Stomach (tissue), 8 donors: ENCODE measurements at regions not wholly inside any gene's neighbourhood (a gene's known extent, or its start where the extent isn't known, plus 50 kb on each side); places are given as distances from the start of the nearest gene placed in this dataset.
"Not testable (repeated sequence)": the region's sequence is repeated elsewhere in the genome, so short reads cannot be mapped to it uniquely, and the experiment has no call there.

Experiments
- DNase-seq, 2 donors: peaks; one replicate each; pipeline versions ENCODE4 v3.0.0 to v3.0.0-alpha.2; 2013 to 2019
- H3K27ac ChIP-seq, 5 donors: fragments of 200-600 bp in 4 of 5; sonication (generic) in 4 of 5; one replicate each; pipeline ENCODE4 v1.5.1; 2013 to 2019; ENCODE audit warnings: mild to moderate bottlenecking in 1 of 5, moderate library complexity in 1 of 5
- H3K27me3 ChIP-seq, 3 donors: fragments of 200-600 bp; sonication (generic); one replicate each; pipeline ENCODE4 v1.5.1; 2017 to 2019; ENCODE audit warnings: mixed run types in 1 of 3
- H3K36me3 ChIP-seq, 4 donors: fragments of 200-600 bp; sonication (generic); 1 replicate in 3 of 4; 2 replicates in 1 of 4; pipeline ENCODE4 v1.5.1; 2016 to 2019
- H3K4me1 ChIP-seq, 4 donors: fragments of 200-600 bp; sonication (generic); one replicate each; pipeline ENCODE4 v1.5.1; 2016 to 2019
- H3K4me3 ChIP-seq, 4 donors: fragments of 200-600 bp; sonication (generic) in 3 of 4; one replicate each; pipeline ENCODE4 v1.5.1; 2016 to 2019; ENCODE audit warnings: mild to moderate bottlenecking in 1 of 4
- H3K9me3 ChIP-seq, 4 donors: fragments of 200-600 bp; sonication (generic); one replicate each; pipeline ENCODE4 v1.5.1; 2016 to 2019
- EP300 ChIP-seq: sonication (generic); formaldehyde crosslinking; IDR thresholded peaks from one replicate; pipeline ENCODE4 v1.6.1; 2017; ENCODE audit warnings: antibody characterized with exemption
- POLR2A ChIP-seq, 4 donors: fragments of 450-650 bp; IDR thresholded peaks; one replicate each; pipeline ENCODE4 v1.6.1; 2016; ENCODE audit warnings: antibody characterized with exemption in 4 of 4, control low read depth in 2 of 4, mild to moderate bottlenecking in 1 of 4, moderate library complexity in 1 of 4
- POLR2AphosphoS5 ChIP-seq, 3 donors: sonication (generic); formaldehyde crosslinking; IDR thresholded peaks; one replicate each; pipeline ENCODE4 v1.6.1; 2016; ENCODE audit warnings: antibody characterized with exemption in 3 of 3
- WGBS, 5 donors: extraction: QIAGEN DNeasy Blood & Tissue Kit in 3 of 5; methylation state at CpG; one replicate each; pipeline versions ENCODE4 v1.1.5 to v1.1.7; 2013 to 2018; 5-methylcytosine and 5-hydroxymethylcytosine counted together
- intact Hi-C: fragments of 100-400 bp; cut with DNase I; formaldehyde crosslinking; loops from one replicate; pipeline ENCODE4 v1.15.1; 2023; ENCODE audit warnings: low total_unique reads
- TF ChIP-seq, protein P1 (sequence below), 7 experiments: fragments of 450-650 bp in 4 of 7; fragments of 200-600 bp in 3 of 7; sonication (generic) in 3 of 7; IDR thresholded peaks; one replicate each; pipeline ENCODE4 v1.5.1; 2016 to 2019; ENCODE audit warnings: antibody characterized with exemption in 7 of 7, control low read depth in 2 of 7, mild to moderate bottlenecking in 1 of 7
- donor health status: healthy with polysubstance abuse.
- donor health status: Bipolar disorder and iron deficiency.
- donor health status: healthy.

DNA sequence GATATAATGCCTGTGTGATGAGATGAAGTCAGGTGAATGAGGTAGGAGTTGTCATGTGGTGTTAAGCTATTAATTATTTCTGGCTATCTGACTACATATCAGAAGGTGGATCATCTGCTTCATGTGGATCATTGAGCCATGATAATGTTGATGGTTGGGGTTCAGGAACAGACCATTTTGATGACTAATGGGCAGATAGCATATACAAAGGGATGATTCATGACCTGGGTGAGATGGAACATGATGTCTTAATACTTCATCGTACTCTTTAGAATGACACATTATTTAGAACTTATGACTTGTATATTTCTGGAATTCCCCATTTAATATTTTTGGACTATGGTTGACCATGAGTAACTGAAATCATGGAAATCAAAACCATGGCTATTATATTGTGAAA lies 155.1 kb downstream of the OR13A1 start:
- Histone ChIP-seq H3K27me3 (no peaks in the 10 kb centered on the region), H3K36me3 (no peaks in the 10 kb centered on the region), H3K9me3 (no peaks in the 10 kb centered on the region), H3K4me1 (no peaks in the 10 kb centered on the region), H3K4me3 (no peak overlapping the region), H3K27ac (no peak overlapping the region)
- WGBS, 5 donors = 71 to 83% (median 74%) methylated on average over 1 of the region's 1 CpG
- intact Hi-C loops = no loop called here
- TF ChIP-seq, protein P1, sequence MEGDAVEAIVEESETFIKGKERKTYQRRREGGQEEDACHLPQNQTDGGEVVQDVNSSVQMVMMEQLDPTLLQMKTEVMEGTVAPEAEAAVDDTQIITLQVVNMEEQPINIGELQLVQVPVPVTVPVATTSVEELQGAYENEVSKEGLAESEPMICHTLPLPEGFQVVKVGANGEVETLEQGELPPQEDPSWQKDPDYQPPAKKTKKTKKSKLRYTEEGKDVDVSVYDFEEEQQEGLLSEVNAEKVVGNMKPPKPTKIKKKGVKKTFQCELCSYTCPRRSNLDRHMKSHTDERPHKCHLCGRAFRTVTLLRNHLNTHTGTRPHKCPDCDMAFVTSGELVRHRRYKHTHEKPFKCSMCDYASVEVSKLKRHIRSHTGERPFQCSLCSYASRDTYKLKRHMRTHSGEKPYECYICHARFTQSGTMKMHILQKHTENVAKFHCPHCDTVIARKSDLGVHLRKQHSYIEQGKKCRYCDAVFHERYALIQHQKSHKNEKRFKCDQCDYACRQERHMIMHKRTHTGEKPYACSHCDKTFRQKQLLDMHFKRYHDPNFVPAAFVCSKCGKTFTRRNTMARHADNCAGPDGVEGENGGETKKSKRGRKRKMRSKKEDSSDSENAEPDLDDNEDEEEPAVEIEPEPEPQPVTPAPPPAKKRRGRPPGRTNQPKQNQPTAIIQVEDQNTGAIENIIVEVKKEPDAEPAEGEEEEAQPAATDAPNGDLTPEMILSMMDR (IDR thresholded peaks at IDR 0.05) = no peak
- TF ChIP-seq POLR2AphosphoS5 (IDR thresholded peaks at IDR 0.05) (no peak), POLR2A (IDR thresholded peaks at IDR 0.05) (no peak), EP300 (no peak)
- no peak for DNase-seq

DNA sequence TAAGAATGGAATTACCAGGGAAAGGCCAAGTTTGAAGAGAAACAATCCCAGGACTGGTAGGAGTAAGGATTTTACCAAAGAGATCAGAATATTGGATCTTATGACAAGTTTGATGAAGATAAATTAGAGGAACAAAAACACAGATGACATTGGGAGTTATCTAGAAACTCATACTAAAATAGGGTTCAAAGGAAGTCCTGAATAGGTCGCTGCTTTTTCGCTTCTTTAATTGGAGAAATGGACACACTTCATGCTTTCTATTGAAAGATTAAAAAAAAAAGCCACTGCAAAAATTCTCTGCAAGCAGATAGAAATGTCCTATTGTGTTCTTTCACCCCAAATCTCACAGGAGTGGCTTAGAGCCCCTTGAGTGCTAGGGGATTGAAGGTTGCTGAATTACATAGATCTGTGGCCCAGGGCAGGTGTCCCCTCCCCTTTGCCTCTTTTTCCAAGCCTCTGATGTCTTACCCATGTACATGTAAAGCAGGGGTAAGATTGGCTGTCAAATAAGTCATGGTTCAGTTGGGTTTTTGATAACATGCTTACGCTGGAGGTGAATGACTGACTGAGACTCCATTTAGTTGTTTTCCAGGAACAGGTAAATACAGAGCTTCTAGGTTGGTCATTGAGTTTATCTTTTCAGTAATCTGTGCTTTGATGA lies 152.0 kb downstream of the OR13A1 start:
- Histone ChIP-seq H3K4me3 (no peak overlapping the region), H3K9me3 (no peaks in the 10 kb centered on the region), H3K27ac (no peak overlapping the region), H3K36me3 (no peaks in the 10 kb centered on the region), H3K27me3 (no peaks in the 10 kb centered on the region), H3K4me1 (no peaks in the 10 kb centered on the region)
- DNase-seq = no peak
- intact Hi-C loops = no loop called here
- TF ChIP-seq, protein P1 (IDR thresholded peaks at IDR 0.05) = no peak
- TF ChIP-seq POLR2A (IDR thresholded peaks at IDR 0.05) = no peak
- TF ChIP-seq EP300 = no peak
- no peak for TF ChIP-seq POLR2AphosphoS5 (IDR thresholded peaks at IDR 0.05)
- WGBS, 5 donors = 73 to 87% (median 82%) methylated on average over 3 of the region's 3 CpGs

DNA sequence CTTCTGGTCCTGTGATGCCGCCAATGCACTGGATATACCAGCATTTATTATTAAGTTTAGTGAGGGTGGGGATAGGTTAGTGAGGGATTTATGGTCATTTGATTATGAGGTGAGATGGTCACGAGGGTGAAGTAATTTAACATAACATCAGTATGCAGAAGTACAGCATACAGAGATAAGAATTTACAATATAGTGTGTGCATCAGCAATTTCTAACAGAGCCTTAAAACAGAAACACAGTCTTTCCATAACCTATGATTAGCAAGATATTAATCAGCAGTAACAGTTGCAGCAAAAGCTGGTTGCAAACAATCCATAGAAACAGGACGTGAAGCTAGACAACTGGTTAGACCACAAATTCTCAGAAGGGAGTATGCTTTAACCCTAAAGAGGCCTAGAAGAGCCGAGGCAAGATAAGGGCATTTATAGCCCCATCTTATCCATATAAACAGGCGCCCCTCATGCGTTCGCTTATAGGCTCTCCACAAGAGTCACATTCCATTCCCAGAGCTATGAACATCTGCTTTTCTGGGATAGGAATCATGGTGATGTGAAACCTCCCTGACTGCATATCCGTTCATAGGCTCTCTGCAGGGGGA lies 139.8 kb downstream of the OR13A1 start:
- DNase-seq, H3K27ac ChIP-seq, H3K36me3 ChIP-seq, H3K9me3 ChIP-seq, H3K27me3 ChIP-seq, H3K4me1 ChIP-seq, H3K4me3 ChIP-seq, intact Hi-C loops: not testable (repeated sequence)
- 53 to 60% (median 59%) methylated on average over 8 of the region's 8 CpGs for WGBS, 5 donors

DNA sequence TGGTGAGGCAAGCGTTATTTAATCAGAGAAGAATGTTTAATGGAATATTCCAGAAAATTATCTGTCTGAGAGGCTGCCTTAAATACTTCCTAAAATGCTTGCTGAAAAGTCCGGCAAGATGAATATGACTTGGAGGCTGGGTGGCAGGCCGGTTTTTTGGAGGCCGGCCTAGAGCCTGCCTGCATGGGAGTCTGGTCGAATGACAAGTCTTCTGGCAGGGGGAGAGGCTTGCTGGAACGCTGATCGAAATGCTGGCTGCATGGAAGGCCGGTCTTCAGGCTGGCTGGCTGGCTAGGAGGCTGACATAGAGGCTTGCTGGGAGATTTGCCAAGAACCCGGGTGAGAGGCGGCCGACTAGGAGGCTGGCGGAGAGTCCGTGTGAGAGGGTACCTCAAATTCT lies 135.7 kb downstream of the OR13A1 start:
- intact Hi-C loops = no loop called here
- H3K9me3 ChIP-seq = no peaks in the 10 kb centered on the region
- no peaks in the 10 kb centered on the region for H3K4me1 ChIP-seq
- no peak for TF ChIP-seq POLR2A (IDR thresholded peaks at IDR 0.05)
- no peak for TF ChIP-seq POLR2AphosphoS5 (IDR thresholded peaks at IDR 0.05)
- TF ChIP-seq, protein P1 (IDR thresholded peaks at IDR 0.05) = no peak
- no peak for TF ChIP-seq EP300
- no peaks in the 10 kb centered on the region for H3K36me3 ChIP-seq
- H3K27me3 ChIP-seq = no peaks in the 10 kb centered on the region
- H3K4me3 ChIP-seq = no peak overlapping the region
- peak in 1 of 2 donors; percentile 41 for DNase-seq
- no peak overlapping the region for H3K27ac ChIP-seq
- 68 to 86% (median 83%) methylated on average over 13 of the region's 13 CpGs for WGBS, 5 donors

DNA sequence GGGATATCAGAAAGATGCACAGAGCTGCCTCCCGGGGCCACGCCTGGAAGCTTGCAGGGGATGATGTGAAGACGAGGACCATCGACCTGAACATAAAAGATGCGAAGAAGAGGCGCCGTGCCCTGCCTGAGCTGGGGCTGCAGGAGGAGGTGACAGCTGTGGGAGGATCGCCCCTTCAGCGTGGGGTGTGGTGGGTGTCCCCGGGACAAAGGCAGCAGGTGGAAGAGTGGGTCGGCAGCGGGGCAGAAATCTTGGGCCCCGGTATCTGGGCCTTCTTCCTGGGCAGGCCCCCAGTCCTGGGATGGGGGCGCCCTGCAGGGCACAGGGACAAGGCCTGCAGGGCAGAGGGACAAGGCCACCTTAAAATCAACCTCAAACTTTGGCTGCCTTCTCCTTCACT lies 134.9 kb downstream of the OR13A1 start:
- Histone ChIP-seq H3K4me1 (no peaks in the 10 kb centered on the region), H3K36me3 (no peaks in the 10 kb centered on the region), H3K9me3 (no peaks in the 10 kb centered on the region), H3K27ac (no peak overlapping the region), H3K4me3 (no peak overlapping the region), H3K27me3 (no peaks in the 10 kb centered on the region)
- intact Hi-C loops = no loop called here
- 89 to 97% (median 91%) methylated on average over 13 to 14 of the region's 14 CpGs for WGBS, 5 donors
- TF ChIP-seq EP300 (no peak), POLR2A (IDR thresholded peaks at IDR 0.05) (no peak), POLR2AphosphoS5 (IDR thresholded peaks at IDR 0.05) (no peak)
- TF ChIP-seq, protein P1 (IDR thresholded peaks at IDR 0.05) = no peak
- DNase-seq = no peak
